OCI-LY3 (cell line): ENCODE measurements at regions not wholly inside any gene's neighbourhood (a gene's known extent, or its start where the extent isn't known, plus 50 kb on each side); places are given as distances from the start of the nearest gene placed in this dataset.

Source experiments
- H2AFZ ChIP-seq: fragments of 200-600, 300-600 bp; shearing (Covaris generic); 2 replicates; pipeline ENCODE4 v1.6.0; 2014; ENCODE audit warnings: antibody characterized with exemption, low read depth, low read length
- H3K27ac ChIP-seq: fragments of 200-600, 300-600 bp; sonication (generic); 2 replicates; pipeline ENCODE4 v1.5.1; 2014; ENCODE audit warnings: mild to moderate bottlenecking, low read length, moderate library complexity, mixed read lengths
- H3K27me3 ChIP-seq: fragments of 200-600, 300-600 bp; sonication (generic); 2 replicates; pipeline ENCODE4 v1.6.1; 2014; ENCODE audit warnings: low read depth, low read length, mixed read lengths
- H3K36me3 ChIP-seq: fragments of 200-600, 300-600 bp; sonication (generic); replicated peaks from 2 replicates; pipeline ENCODE3; 2014; ENCODE audit warnings: low read depth, low read length, mixed read lengths
- H3K4me1 ChIP-seq: fragments of 300-600, 200-600 bp; sonication (generic); 2 replicates; pipeline ENCODE4 v1.6.1; 2014; ENCODE audit warnings: low read length, mixed read lengths
- H3K4me2 ChIP-seq: fragments of 200-600, 300-600 bp; sonication (generic); 2 replicates; pipeline ENCODE4 v1.6.1; 2014; ENCODE audit warnings: low read length, mixed read lengths
- H3K4me3 ChIP-seq: fragments of 300-600, 200-600 bp; sonication (generic); 2 replicates; pipeline ENCODE4 v1.5.1; 2014; ENCODE audit warnings: antibody characterized with exemption, mild to moderate bottlenecking, low read length, moderate library complexity
- H3K79me2 ChIP-seq: fragments of 300-600, 200-600 bp; shearing (Covaris generic); 2 replicates; pipeline ENCODE4 v1.6.1; 2014; ENCODE audit warnings: mild to moderate bottlenecking, low read length, mixed read lengths
- H3K9ac ChIP-seq: fragments of 300-600, 200-600 bp; shearing (Covaris generic); 2 replicates; pipeline ENCODE4 v1.6.0; 2014; ENCODE audit warnings: mild to moderate bottlenecking, low read length, moderate library complexity
- H3K9me3 ChIP-seq: fragments of 200-600, 300-600 bp; shearing (Covaris generic); 2 replicates; pipeline ENCODE4 v1.6.1; 2014; ENCODE audit warnings: low read length, mixed read lengths; ENCODE audit not compliant: insufficient read depth
- H4K20me1 ChIP-seq: fragments of 200-600, 300-600 bp; sonication (generic); 2 replicates; pipeline ENCODE4 v1.6.1; 2016; ENCODE audit warnings: low read length, mixed read lengths; ENCODE audit not compliant: insufficient read depth
- EZH2phosphoT487 ChIP-seq: fragments of 200-600 bp; shearing (Covaris generic); IDR thresholded peaks from 2 replicates; pipeline ENCODE4 v1.6.1; 2018; ENCODE audit warnings: antibody characterized with exemption, mixed run types, low read depth
- TF ChIP-seq, protein P1 (sequence below): fragments of 200-600, 300-600 bp; sonication (generic); IDR thresholded peaks from 2 replicates; pipeline ENCODE4 v1.5.1; 2014; ENCODE audit warnings: antibody characterized with exemption, low read length, low read depth

DNA sequence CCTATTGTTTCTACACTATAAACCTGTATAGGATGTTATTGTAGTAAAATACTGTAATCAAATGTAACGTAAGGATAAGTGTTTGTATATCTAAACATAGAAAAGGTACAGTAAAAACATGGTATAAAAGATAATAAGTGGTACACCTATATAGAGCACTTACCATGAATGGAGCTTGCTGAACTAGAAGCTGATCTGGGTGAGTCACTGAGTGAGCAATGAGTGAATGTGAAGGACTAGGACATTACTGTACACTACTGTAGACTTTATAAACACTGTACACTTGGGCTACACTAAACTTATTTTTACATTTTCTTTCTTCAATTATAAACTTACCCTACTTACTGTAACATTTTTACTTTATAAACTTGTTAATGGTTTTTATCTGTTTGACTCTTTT is 732.9 kb upstream of the LRRN3 start:
- Histone ChIP-seq H3K79me2 (no peaks in the 10 kb centered on the region), H3K9me3 (no peaks in the 10 kb centered on the region), H4K20me1 (no peaks in the 10 kb centered on the region), H3K27me3 (no peaks in the 10 kb centered on the region), H2AFZ (no peak overlapping the region), H3K9ac (no peak overlapping the region), H3K27ac (no peak overlapping the region), H3K4me2 (no peak overlapping the region), H3K36me3 (no peaks in the 10 kb centered on the region), H3K4me1 (no peaks in the 10 kb centered on the region), H3K4me3 (no peak overlapping the region)
- TF ChIP-seq, protein P1, sequence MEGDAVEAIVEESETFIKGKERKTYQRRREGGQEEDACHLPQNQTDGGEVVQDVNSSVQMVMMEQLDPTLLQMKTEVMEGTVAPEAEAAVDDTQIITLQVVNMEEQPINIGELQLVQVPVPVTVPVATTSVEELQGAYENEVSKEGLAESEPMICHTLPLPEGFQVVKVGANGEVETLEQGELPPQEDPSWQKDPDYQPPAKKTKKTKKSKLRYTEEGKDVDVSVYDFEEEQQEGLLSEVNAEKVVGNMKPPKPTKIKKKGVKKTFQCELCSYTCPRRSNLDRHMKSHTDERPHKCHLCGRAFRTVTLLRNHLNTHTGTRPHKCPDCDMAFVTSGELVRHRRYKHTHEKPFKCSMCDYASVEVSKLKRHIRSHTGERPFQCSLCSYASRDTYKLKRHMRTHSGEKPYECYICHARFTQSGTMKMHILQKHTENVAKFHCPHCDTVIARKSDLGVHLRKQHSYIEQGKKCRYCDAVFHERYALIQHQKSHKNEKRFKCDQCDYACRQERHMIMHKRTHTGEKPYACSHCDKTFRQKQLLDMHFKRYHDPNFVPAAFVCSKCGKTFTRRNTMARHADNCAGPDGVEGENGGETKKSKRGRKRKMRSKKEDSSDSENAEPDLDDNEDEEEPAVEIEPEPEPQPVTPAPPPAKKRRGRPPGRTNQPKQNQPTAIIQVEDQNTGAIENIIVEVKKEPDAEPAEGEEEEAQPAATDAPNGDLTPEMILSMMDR = no peak
- no peak for TF ChIP-seq EZH2phosphoT487

DNA sequence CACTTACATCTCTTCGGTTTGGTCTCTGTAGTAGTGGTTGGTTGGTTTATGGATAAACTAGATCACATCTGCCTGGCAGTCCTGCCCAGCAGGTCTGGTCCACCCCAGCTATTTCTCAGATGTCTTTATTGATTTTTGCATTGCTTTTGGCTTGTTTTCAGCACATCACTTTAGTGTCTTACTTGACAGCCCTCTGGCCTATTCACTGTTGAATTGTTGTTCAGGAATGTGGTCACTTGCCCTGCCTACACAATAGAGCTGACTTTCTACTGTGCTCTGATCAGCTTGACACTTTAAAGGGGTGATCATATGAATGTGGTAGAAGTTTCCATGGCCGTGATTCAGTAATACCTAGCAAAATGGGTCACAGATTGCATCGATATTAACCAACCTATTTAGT is 719.2 kb upstream of the LRRN3 start:
- no peak overlapping the region for H3K4me3 ChIP-seq
- no peaks in the 10 kb centered on the region for H3K4me1 ChIP-seq

DNA sequence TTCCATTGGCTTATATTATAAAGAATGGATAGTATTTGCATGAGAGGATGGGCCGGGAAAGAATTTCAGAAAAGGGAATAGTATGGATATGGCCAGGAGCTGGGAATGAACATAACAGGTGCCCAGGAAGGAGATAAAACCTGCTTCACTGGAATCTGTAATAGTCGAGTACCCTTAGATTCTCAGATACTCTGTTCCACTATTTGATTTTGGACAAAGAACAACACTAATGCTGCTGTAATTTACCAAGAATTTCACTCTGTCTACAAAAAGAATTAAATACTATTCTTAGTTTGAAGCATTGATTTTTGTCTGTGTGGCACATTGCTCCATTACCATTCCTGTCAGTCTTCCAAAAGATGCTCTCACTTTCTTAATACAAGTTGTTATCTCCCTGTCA is 718.2 kb upstream of the LRRN3 start:
- H3K9me3 ChIP-seq = no peaks in the 10 kb centered on the region
- no peak overlapping the region for H3K9ac ChIP-seq
- H2AFZ ChIP-seq = no peak overlapping the region
- H3K4me2 ChIP-seq = no peak overlapping the region
- no peaks in the 10 kb centered on the region for H3K4me1 ChIP-seq
- no peak overlapping the region for H3K4me3 ChIP-seq
- TF ChIP-seq EZH2phosphoT487 = no peak
- TF ChIP-seq, protein P1 = no peak
- H3K79me2 ChIP-seq = no peaks in the 10 kb centered on the region
- H3K27me3 ChIP-seq = no peaks in the 10 kb centered on the region
- no peaks in the 10 kb centered on the region for H3K36me3 ChIP-seq
- H3K27ac ChIP-seq = no peak overlapping the region
- no peaks in the 10 kb centered on the region for H4K20me1 ChIP-seq

More for the DNA sequence above, 719.2 kb upstream of the LRRN3 start:
- Histone ChIP-seq H3K27ac (no peak overlapping the region), H3K9ac (no peak overlapping the region), H3K4me2 (no peak overlapping the region), H3K79me2 (no peaks in the 10 kb centered on the region), H3K9me3 (no peaks in the 10 kb centered on the region), H3K27me3 (no peaks in the 10 kb centered on the region), H4K20me1 (no peaks in the 10 kb centered on the region), H2AFZ (no peak overlapping the region), H3K36me3 (no peaks in the 10 kb centered on the region)
- TF ChIP-seq EZH2phosphoT487 = no peak
- TF ChIP-seq, protein P1 = no peak

DNA sequence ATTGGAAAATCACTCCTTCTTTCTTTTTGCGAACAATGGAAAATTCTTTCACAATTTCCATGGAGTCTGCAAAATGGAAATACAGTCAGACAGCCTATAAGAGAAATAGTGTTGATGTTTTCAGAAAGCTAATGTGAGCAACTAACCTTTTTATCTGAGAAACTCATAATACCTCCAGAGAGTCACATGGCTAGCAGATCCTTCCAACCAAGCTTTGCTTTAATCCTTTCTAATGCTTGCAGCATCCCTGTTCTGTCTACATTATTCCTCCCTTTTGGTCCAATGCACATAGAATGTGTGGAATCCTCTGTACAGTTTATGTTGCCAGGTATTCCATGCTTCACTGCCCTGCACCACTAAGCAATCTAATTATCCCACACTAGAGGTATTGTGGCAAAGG is 717.5 kb upstream of the LRRN3 start:
- Histone ChIP-seq H2AFZ (no peak overlapping the region), H3K4me2 (no peak overlapping the region), H3K9me3 (no peaks in the 10 kb centered on the region), H3K79me2 (no peaks in the 10 kb centered on the region), H3K4me1 (no peaks in the 10 kb centered on the region), H3K9ac (no peak overlapping the region), H4K20me1 (no peaks in the 10 kb centered on the region), H3K36me3 (no peaks in the 10 kb centered on the region), H3K4me3 (no peak overlapping the region), H3K27me3 (no peaks in the 10 kb centered on the region), H3K27ac (no peak overlapping the region)
- TF ChIP-seq, protein P1 = no peak
- no peak for TF ChIP-seq EZH2phosphoT487
